Posterior vena cava (tissue), 2 donors: ENCODE measurements at regions not wholly inside any gene's neighbourhood (a gene's known extent, or its start where the extent isn't known, plus 50 kb on each side); places are given as distances from the start of the nearest gene placed in this dataset.

Experiments used
- DNase-seq: peaks from one replicate; pipeline ENCODE4 v3.0.0-alpha.2; 2020; ENCODE audit warnings: low spot score
- intact Hi-C, 2 donors: fragments of 100-400 bp; cut with DNase I; formaldehyde crosslinking; loops; one replicate each; pipeline versions ENCODE4 v1.14.1 to v1.14.2; 2022 to 2023
- donor health status: DM: yes; HTN: yes; CAD: no.
- donor health status: DM: yes; HTN: yes; CAD: no.

- intact Hi-C loops = no loop called here
Measured at GRCh38 chr11:122224867-122225266, 108.9 kb upstream of the BLID start.

DNA sequence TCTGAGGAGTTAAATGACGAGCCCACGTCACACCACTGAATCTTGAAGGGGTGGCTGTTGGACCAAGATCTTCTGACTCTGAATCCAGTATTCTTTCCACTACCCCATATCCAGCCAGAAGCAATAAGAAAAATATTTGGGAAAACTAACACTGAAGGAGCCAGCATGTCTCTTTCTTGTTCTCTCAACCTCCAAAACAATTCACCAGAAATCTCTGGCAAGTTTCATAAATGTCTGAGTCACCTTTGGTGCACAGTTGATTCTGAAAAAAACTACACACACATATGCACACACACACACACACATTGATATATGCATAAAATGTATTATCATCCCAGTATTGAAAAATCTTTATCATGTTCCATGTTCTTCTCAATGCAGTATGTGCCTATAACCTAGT, 104.3 kb upstream of the BLID start:
- DNase-seq = no peak

More at GRCh38 chr11:122224867-122225266, 108.9 kb upstream of the BLID start:
- DNase-seq = no peak

DNA sequence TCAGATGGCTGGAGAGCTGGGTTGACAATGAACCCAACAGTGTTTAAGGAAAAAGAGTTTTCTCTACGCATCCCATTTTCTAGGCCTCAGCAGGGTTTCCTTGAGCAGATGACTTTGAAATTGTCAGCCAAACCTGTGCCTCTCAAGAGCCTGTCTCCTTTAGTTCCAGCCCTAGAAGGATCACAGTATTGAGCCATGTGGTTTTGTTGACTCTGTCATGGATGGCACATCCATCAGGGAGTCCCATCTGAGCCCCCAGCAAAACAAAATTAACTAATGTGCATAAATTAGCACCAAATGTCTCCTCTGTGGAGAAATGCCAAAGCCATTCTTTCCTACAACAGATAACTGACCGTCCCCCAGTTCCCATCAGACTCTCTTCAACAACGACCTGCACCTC, 103.8 kb upstream of the BLID start:
- DNase-seq = no peak
- intact Hi-C loops = loop anchor here in 1 of 2 donors (5.0 to 10.0 kb wide), 2 partner anchors 125 to 288 kb away; no protein-coding TSS in a partner anchor

More for the DNA sequence above, 104.3 kb upstream of the BLID start:
- intact Hi-C loops = no loop called here

GRCh38 chr11:122215244-122215992, 99.4 kb upstream of the BLID start:
- intact Hi-C loops = loop anchor here (2.0 to 10.0 kb wide), 3 partner anchors 129 to 292 kb away; no protein-coding TSS in a partner anchor

DNA sequence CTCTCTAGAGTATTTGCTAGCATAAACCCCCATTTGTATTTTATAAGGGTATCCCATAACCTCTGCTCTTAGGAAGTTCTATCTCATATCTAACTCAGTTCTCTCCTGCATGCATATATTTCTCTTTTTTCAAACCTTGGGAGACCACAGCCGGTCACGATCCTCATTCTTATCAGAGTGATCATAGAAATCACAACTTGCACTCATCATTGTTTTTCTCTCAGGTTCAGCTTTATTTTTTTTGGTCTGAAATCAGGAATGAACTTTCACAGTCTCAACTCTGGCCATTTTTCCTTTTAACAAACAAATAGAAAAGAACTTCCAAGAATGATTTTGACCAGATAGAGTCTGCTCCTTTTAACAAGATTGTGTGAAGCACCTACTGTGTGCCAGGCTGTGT, 98.6 kb upstream of the BLID start:
- DNase-seq = no peak
- intact Hi-C loops = loop anchor here (2.0 to 10.0 kb wide), 2 partner anchors 130 to 288 kb away; no protein-coding TSS in a partner anchor

More at GRCh38 chr11:122215244-122215992, 99.4 kb upstream of the BLID start:
- DNase-seq = peak; percentile 95

GRCh38 chr11:122214080-122214479, 98.1 kb upstream of the BLID start:
- intact Hi-C loops = loop anchor here (2.0 to 10.0 kb wide), 2 partner anchors 131 to 289 kb away; no protein-coding TSS in a partner anchor

DNA sequence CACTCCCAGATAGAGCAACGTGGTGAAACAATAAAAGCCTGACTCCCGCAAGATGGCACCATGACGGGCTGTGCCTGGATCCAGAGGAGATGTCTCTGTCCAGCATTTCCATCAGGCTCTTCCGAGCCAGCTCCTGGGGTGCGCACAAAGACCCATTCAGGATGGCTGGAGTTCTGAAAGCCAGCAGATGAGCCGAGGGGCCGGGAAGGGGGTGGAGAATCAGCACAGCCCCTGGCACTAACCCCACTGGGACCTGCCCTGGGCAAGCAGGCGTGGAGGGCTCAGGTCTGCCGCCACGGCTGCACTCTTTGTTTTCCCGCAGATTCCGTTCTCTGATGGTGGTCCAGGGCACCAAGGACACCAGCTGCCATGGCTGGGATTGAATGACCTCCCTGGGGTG, 97.2 kb upstream of the BLID start:
- intact Hi-C loops = loop anchor here in 1 of 2 donors (10.0 kb wide), 1 partner anchor 132 kb away; no protein-coding TSS in a partner anchor
- no peak for DNase-seq

More at GRCh38 chr11:122214080-122214479, 98.1 kb upstream of the BLID start:
- DNase-seq = no peak

DNA sequence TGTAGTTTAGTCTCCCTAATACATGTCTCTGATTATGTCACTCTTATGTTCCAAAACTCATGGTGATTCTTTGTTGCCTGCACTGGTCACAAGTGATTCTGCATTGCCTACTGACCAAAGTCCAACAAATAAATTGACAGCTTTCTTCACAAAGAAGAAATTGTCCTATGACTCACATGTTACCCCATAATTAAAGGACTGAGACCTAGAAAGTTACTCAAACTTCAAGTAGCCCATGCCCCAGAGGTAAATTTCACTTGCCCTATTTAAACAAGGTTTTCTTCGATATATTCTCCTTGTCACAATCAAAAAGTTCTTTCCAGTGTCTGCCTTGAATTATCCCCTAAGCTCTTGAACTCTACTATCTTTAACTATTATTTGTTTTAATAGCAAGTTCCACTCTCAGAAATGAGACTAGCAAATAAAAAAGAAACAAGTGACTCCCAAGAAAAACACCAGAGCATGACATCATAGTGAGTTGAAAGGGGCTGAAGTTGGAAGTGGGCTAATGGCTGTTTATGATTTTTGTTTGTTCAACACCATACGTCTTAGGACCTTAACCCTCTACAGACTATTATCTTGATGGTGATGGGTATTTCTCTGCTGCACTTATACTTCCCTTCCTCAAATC, 94.5 kb upstream of the BLID start:
- intact Hi-C loops = loop anchor here in 1 of 2 donors (10.0 kb wide), 1 partner anchor 134 kb away; no protein-coding TSS in a partner anchor

DNA sequence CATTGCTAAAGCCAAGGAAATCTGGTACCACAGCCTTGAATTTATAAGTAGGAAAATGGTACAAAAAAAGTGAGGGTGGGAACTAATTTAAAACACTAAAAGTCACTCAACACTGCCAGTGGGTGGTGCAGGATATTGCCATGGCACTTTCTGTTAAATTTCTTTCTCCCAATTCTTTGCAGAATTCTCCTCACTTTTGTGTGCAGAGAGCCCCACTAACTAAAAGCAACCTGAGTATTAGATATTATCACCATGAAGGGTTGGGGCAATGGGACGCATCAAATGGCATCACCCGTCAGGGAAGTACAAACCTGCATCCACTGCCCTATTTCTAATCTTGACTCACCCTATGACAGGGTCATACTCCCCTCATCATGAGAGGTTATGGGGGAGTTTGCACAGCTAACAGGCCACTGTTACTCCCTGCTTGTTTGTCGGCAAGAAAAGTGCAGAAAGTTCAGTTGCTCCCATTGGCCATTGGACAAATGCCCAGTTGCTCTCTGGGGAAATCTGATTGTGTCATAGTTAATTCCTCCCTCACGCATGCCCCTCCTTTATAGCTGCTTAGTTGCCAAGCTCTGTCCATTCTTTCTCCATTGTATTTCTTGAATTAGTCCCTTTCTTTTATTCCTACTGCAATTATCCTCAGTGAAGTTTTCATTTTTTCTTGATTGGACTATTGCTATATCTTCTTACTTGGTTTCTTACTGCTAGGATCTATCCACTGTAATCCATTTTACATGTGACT, 93.8 kb upstream of the BLID start:
- no peak for DNase-seq
- intact Hi-C loops = loop anchor here in 1 of 2 donors (10.0 kb wide), 1 partner anchor 135 kb away; no protein-coding TSS in a partner anchor

More for the DNA sequence above, 94.5 kb upstream of the BLID start:
- no peak for DNase-seq

- no peak for DNase-seq
- intact Hi-C loops = no loop called here
Measured at GRCh38 chr11:122207921-122208764, 92.1 kb upstream of the BLID start.

- no peak for DNase-seq
- intact Hi-C loops = no loop called here
Measured at GRCh38 chr11:122207505-122207904, 91.5 kb upstream of the BLID start.

GRCh38 chr11:122205036-122205435, 89.0 kb upstream of the BLID start:
- intact Hi-C loops = no loop called here
- DNase-seq = no peak

DNA sequence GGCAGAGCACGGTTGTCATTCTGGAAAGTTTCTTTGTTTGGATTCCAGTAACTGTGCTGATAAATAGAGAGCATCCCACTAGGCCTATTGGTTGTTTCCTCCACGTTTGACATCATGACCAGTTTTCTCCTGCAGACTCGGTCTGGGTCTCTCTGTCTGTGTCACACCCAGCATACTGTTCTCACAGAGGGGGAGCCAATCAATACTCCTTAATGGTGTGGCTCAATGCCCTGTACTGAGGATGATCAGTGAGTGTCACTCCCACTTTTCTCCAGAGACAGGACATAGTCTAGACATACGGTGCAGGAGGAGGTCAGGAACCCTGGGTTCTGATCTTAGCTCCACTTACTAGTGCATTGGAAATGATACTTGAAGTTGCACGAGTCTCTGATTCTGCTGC, 88.2 kb upstream of the BLID start:
- intact Hi-C loops = loop anchor here (5.0 kb wide), 4 partner anchors 47 to 547 kb away; no protein-coding TSS in a partner anchor
- DNase-seq = no peak

GRCh38 chr11:122202951-122203456, 87.0 kb upstream of the BLID start:
- intact Hi-C loops = loop anchor here (2.0 to 5.0 kb wide), 5 partner anchors 46 to 546 kb away; no protein-coding TSS in a partner anchor
- DNase-seq = peak; percentile 90

GRCh38 chr11:122202161-122202950, 86.3 kb upstream of the BLID start:
- intact Hi-C loops = loop anchor here (2.0 to 5.0 kb wide), 5 partner anchors 45 to 545 kb away; no protein-coding TSS in a partner anchor
- no peak for DNase-seq

GRCh38 chr11:122201106-122201505, 85.1 kb upstream of the BLID start:
- intact Hi-C loops = loop anchor here (5.0 kb wide), 4 partner anchors 44 to 544 kb away; no protein-coding TSS in a partner anchor
- no peak for DNase-seq

- intact Hi-C loops = loop anchor here (5.0 kb wide), 4 partner anchors 42 to 542 kb away; no protein-coding TSS in a partner anchor
- no peak for DNase-seq
Measured at GRCh38 chr11:122199661-122200060, 83.6 kb upstream of the BLID start.
